ENCODE measurements at regions not wholly inside any gene's neighbourhood (a gene's known extent, or its start where the extent isn't known, plus 50 kb on each side); places are given as distances from the start of the nearest gene placed in this dataset.

DNA sequence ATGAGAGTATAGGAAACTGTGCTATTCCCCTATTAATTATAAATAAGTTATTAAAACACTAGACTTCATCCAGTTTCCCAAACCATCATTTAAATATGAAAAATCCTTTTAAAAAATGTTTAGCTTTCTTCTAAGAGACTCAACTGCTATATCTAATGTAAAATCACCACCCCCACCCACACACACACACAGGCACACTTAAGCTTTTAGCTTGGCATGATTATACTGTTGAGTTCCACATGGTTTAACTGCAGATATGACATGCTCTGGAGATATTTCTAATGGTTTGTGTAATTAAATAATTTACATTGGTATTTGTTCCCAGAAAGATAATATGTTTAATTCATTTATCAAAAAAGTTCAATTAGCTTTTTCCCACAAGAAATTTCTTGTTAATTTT is 1700.1 kb upstream of the SLC10A2 start:
- no peak for TF ChIP-seq POLR2AphosphoS5 (IDR thresholded peaks at IDR 0.05)
- TF ChIP-seq, protein P1, sequence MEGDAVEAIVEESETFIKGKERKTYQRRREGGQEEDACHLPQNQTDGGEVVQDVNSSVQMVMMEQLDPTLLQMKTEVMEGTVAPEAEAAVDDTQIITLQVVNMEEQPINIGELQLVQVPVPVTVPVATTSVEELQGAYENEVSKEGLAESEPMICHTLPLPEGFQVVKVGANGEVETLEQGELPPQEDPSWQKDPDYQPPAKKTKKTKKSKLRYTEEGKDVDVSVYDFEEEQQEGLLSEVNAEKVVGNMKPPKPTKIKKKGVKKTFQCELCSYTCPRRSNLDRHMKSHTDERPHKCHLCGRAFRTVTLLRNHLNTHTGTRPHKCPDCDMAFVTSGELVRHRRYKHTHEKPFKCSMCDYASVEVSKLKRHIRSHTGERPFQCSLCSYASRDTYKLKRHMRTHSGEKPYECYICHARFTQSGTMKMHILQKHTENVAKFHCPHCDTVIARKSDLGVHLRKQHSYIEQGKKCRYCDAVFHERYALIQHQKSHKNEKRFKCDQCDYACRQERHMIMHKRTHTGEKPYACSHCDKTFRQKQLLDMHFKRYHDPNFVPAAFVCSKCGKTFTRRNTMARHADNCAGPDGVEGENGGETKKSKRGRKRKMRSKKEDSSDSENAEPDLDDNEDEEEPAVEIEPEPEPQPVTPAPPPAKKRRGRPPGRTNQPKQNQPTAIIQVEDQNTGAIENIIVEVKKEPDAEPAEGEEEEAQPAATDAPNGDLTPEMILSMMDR (IDR thresholded peaks at IDR 0.05) = no peak

Data from breast epithelium (tissue), 3 donors.